NCI-H187 treated with DMSO at 0.1 percent for 48 hours (cell line): ENCODE measurements at regions not wholly inside any gene's neighbourhood (a gene's known extent, or its start where the extent isn't known, plus 50 kb on each side); places are given as distances from the start of the nearest gene placed in this dataset.
A peak's percentile ranks its signal among the peaks of the same experiment; 100 is the strongest.

Experiments
- DNase-seq: peaks from one replicate; lab custom pipeline; 2025; lab: John Stamatoyannopoulos, UW

DNA sequence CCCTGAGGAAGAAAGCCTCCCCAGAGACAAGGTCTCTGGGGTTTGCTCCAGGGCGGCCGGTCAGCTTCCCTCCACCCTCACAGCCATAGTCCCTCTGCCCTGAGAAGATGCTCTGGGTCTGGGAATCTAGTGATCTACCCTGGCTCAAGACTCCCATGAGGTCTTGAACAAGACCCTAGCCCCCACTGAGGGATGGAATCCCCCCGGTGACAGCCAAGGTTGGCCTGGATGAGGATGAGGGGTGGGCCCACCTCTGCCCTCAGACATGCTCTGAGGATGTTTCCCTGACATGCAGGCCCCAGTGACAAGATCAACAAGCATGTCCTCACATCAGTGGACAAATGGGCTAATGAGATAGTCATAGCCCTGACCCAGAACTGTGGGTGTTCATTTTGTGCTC is 138.6 kb downstream of the C5orf15 start:
- DNase-seq, result no peak

DNA sequence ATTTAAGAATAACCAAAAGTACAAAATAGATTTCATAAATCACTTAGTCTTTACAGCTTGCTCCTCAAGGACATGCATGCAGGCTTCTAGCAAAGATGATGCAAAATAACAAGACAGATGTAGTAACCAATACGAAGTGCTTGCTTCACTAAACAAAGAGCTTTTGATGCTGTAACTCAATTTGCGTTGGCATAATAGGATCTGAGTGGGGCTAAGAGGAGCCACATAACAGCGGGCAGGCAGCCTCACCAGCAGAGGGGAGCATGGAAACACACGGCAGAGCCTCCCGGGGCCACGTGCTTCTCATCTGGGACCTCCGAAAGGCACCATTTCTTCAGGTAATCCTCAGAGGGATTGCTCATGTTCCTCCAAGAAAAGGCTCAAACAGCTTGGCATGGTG is 139.7 kb downstream of the C5orf15 start:
- no peak for DNase-seq

DNA sequence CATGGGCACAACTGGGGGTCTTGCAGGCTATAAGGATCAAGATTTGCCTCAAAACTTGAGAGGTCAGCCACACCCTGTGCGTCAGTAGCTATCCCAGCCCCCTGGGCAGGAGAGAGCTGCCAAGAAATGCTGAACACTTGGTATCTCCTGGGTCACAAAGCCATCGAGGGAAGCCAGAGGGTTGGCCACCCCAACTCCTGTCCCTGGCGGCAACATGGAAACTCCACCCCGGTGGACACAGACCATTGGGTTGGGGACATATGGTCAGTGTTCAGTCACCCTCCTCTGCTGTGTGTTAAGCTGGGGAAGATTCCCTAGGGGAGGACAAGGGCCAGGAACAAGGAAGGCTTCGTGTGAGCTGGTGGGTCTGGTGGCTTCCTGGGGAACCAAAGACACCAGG is 140.6 kb downstream of the C5orf15 start:
- no peak for DNase-seq

DNA sequence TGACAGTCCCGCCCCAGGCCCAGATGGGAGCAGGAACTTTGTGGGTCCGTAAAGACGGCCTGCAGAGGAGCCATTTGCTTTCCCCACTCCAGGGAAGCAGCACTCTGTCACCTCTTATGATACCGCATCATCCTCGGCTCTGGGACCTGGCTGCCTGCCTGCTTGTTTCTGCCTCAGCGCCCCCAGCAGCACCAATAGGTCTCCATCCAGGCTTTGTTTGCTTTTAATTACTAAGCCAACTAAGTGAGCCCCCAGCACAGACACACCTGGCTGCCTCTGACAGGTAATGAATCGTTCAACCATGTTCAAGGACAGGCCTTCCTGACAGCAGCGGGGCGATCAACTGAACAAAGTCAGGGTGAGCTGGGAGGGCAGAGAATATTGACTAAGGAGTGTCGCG is 141.4 kb downstream of the C5orf15 start:
- peak; percentile 80 for DNase-seq

DNA sequence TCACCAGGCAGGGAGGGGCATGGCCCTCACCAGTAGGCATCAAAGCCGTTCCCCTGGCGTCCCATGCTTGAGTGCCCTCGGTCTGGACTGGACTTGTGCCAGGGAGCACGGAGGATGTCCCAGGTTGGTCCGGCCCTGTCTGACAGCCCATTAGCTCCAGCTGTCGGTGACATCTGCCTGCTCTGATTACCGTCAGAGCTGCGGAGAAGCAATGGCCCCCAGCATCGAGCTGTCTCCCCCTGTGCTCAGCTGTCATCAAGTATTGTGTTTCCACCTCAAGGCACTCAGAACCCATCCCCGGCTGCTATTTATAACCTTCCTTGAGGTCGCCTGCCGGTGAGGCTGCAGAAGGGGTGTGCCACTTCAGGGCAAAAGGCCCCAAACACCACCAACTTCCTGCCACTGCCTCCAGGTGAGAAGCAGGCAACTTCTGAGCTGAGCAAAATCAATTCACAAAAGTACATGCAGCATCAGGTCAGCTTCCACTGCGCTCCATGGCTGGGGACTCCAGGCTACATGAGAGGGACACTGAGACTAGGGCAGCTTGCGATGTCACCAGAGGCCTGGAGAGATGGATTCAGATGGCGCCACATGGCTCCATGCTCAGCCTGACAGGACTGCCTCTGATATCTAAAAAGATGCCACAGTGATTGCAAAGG is 142.7 kb downstream of the C5orf15 start:
- peak; percentile 49 for DNase-seq

DNA sequence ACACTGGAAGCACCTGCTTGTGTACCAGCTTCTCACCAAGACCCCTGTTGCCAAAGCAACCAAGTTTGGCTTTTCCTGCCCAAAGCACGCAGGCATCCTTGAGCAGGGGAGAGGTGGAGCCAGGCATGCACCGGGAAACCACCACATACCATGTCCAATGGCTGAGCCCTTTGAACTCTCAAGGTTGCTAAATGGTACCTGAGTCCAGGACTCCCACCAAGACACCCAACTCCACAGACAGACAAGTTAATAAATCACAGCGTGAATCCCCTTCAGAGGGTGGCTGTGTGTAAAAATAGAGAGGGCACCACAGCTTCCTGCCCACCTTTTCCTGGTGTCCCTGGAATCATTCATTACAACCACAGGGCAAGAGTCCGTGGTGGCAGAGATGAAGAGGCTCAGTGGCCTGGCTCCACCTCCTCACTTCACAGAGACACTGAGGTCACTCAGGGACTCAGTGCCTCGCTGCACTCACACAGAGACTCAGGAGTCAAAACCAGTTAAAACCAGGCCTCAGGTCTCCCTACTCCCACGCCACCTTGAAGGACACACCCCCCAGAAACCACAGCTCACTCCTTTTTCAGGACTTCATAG is 143.7 kb downstream of the C5orf15 start:
- no peak for DNase-seq

DNA sequence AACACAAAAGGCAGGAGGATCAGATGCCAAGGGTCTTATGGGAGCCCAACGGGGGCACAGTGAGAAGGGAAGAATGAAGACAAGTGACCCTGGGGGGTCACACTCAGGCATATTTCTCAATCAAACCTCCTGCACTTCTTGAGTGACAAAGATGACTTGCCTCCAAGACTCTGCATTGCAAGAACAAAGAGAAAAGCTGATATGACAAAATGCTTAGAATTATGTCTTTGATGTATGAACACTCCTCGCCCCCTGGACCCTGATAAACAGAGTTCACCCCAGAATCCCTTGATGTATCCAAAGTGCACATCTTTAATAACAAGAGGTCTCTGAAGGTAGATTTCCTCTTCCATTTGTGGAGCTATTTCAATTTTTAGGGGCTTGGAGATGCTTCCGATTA is 146.5 kb downstream of the C5orf15 start:
- DNase-seq, result no peak

DNA sequence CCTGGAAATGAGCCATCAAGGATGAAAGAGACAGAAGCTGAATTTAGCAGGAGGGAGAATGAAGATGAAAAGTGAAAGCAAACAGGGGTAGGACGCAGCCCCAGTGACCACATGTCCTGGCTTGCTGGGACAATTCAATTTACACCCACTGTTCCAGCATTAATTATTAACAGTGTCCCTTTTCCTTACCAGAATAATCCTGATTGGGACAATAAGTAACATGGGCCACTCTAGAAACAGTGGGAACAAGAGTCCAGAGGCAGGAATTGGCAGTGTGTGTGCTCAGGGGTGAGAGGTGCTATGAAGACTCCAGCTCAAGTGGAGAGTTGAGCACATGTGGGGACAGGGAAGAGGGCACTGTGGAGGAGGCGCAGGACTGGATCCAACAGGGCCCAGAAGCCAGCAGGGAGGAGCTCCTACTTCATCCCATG is 147.1 kb downstream of the C5orf15 start:
- DNase-seq, result no peak

DNA sequence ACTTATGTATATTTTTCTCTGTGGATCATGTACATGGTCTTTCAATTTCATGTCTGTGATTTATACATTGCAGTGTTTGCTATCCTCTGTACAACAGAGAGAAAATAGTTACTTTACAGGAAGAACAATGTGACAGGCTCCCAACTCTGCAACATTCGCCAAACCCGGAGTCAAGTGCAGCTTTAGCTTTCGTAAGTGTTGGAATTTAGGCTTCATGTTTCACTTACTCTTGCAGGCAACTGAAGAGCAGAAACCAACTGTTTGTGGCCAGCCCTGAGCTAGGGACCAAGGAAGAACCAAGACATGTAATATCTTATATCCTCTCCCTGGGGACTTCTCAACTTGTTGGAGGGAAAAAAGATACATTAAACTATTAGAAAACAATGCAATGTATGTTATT is 147.9 kb downstream of the C5orf15 start:
- no peak for DNase-seq

DNA sequence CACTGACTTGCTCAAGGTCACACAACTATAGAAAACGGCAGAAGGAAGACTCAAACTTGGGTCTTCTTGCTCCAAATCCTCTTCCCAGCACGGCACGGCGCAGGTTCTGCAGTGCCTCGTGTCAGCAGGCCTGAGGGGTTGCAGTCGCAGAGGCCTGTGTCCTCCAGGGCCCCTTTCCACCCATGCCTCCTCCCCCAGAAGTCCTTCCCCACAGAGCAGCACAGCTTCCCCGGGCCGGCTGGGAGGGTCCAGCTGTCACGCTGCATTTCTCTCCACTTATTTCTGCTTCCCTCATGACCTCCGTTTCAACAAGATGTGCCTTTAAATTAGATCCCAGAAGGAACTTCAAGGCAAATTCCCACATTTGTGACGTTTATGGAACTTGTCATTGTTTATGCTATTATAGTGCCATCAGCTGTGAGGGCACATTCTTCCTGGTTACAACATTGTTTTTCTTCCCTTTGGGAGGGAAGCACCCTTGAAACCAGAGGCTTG is 148.4 kb downstream of the C5orf15 start:
- no peak for DNase-seq

DNA sequence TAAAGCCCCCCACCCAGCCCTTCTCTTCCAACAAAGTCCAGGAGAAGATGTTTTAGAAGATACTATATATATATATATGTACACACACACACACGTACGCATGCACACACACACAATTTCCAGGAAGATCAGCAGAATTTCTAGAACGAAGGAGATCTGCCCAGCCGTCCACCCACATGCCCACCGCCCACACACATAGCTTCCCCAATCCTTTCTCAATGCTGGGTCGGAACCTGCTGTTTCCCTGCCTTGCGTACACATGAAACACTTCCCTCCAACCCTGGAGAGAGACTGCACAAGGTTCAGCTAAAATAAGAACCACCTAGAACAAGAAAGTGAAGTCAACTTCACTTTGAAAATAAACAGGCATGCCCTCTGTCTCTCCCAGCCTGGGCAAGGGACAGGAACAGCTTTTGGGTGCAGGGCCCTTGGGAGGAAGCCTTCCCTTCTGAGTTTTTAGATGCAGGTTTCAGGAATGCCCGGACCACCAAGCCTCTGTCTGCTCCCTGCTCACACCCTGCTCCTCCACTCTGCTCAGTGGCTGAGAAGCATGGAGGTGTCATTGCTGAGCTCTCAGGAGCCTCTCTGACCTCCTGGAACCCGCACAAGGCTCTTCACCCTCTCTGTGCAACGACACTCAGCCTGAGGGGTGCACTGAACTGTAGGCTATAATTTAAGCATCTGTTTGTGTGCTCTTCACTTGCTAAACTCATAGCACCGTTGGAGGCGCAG is 149.4 kb downstream of the C5orf15 start:
- no peak for DNase-seq

DNA sequence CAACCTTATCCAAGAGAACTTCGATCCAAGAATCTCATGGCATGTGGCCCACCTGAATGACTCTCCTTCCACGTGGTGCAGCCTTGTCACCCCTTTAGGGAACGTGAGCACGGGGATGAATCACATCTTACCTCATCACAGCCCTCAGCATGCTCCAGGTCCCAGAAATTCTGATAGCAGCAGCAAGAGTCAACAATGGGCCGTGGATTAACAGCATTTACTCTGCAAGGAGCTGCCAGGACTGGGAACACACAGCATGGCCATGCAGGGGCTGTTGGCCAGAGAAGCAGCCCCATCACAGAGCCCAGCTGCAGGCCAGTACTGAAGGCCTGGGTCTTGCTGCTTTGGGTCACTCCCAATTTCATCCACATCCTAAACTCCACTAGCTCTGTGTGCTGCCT is 150.4 kb downstream of the C5orf15 start:
- DNase-seq, result no peak

DNA sequence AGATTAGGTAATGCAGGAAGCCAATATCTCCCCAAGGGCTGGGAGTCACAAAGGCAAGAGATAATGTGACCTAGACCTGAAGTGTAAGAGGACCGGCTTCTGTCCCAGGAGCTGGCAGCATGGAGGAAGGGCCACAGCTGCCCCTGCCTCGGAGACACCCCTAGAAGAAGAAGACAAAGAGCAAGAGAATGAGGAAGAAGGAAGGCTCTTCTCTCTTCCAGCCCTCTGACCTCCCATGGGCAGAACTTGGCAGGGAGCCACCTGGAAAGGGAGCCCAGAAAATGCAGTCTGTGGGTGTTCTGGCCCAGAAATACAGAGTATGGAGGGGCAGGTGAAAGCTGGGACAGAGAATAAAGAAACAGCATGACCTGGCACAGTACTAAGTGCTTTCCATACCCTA is 151.0 kb downstream of the C5orf15 start:
- DNase-seq, result no peak

DNA sequence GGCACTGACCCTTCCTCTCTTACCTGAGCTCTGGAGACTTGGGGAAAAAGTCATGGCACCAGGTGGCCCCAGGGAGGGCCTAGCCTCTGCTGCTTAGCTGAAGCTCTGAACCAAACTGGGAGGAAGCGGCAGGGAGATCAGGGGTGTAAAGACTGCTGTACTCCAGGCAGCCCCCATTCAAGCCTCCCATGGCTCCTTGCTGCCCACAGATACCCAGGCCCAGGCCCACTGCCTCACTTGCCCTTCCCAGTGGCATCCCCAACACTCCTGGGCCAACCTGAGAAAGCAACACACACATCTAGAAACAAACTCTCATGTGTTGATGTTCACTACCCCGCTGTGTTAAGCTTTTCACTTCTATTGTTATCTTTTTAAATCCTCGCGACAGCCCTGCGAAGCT is 151.6 kb downstream of the C5orf15 start:
- no peak for DNase-seq

DNA sequence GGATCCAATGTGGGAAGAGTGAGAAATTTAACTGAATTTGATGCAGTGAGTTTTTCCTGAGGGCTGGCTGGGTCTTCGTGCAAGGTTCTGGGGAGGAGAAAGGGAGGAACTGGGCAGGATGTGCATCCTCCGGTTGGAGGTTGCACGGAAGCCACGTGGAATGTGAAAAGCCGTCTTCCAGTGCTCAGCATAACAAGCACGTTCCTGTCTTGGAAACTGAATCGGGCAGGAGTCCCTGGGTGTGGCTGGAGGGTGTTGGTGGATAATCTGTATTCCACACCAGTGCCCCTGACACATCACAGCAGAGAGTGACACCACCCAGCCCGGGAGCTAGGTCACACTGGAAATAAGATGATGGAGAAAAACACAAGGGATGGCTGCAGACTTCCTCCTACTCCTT is 154.3 kb downstream of the C5orf15 start:
- no peak for DNase-seq

DNA sequence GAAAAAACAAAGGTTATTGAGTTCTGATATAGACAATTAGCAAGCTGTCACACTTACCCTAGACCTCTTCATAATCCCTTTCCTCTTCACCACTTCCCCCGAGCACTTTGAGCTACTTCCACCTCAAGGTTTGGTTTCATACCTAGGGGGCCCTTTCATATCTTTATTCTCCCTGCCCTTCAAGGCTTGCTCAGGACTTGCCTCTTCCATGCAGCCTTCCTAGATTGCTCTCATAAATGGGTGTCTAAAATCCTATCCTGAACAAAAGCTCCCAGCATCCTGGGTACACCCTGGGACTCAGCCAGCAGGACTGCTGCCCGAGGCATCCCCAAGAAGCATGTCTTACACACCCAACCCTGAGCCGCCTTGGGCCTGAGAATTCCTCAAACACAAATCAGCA is 157.3 kb downstream of the C5orf15 start:
- no peak for DNase-seq

DNA sequence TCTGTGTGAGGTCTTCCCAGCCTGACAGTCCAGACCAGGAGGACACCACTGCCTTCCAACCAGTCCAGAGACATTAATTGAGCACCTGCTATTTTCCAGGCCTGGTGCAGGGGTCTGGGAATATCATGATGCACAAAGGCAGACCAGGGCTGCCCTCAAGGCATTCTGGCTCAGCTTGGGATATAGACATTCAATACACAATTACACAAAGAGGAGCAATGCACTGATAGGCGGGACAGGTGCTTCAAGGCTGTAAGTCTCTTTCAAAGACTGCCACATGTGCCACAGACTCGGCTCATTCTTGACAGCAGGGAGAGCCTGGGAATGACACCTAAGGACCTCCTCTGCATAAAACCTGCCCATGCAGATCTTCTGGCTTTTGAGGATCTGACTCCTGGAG is 158.6 kb downstream of the C5orf15 start:
- DNase-seq, result no peak

DNA sequence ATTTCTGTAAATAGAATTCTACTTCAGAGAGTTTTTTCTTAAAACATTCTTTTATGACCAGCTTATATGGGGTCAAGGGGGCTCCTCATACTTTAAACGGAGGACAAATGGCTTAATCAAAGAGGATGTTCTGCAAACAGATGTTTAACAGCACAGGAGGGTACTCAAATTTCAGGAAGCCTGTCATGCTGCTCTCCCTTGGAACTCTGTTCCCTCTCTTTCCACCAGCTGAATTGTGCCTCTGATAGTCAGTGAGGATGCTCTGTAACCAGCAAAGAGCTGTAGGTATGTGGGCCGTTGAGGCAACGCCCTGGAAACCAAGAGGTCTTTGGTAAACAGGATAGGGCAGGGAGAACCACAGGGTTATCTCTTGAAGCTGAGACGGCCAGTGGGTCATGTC is 161.1 kb downstream of the C5orf15 start:
- DNase-seq, result no peak

DNA sequence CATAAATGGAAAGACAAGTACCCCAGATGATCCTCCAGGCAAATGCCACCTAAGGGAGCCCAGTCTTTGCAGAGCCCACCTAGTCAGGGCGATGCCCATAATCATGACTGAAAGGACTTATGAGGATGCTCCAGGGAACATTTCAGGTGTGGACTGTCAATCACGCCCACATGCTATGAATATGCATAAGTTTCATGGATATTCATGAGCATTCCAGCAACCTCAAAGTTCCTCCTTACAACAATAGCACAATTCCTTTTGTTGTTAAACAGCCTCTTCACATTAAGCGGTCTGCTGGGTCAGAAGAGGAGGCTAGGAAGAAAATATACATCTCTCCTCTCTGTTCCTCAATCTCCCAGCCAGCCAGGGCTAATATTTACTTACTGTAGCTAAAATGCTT is 161.6 kb downstream of the C5orf15 start:
- peak; percentile 77 for DNase-seq

DNA sequence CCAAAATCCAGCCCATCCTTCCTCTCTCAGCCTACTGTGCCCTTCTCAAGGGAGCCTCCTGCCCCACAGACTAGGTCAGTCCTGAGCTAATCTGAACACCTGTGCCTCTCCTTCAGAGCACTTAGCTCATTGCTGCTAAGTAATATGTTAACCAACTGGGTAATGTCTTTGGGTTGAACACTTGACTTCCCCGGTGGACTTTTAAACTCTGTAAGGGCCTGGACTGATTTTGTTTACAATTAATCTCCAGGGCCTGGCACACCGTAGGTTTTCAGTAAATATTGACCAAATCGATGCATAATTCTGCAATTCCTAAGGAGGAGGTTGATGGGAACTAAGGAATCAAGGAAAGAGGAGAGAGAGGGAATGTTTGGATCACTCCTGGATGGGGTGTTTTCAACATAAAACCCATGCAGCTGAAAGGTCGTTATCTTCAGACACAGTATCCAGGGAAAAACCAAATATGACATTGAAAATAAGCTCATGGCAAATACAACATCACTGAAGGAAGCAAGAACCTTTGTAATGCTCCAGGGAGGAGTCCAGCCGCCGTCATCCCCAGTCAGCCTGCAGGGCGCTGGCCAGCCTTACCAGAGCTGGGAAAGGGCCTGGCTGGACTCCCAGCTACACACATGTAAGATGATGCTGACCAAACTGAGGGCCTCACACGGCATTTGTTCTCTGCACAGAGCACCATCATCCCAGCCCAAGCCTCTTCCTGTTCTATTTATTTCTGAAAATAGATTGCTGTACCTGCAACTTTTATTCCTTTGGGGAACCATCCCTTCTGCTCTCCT is 166.3 kb downstream of the C5orf15 start:
- DNase-seq, result no peak

DNA sequence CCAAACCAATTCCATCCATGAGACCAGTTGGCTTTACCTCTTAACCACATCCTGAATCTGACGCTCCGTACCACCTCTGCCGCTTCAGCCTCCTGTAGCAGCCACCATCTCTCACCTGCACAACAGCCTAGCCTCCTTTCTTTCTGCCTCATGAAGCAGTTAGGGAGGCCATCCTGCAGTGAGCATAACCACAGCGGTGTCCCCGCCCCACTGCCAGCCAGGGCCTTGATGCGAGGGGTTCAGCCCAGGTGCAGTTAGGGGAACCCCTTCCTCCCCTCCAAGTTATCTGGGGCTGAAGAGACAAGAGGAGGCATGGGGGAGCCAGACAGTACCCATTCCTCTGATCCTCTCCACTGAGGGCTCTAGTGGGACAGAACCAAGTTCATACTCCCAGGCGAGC is 167.0 kb downstream of the C5orf15 start:
- DNase-seq, result no peak

DNA sequence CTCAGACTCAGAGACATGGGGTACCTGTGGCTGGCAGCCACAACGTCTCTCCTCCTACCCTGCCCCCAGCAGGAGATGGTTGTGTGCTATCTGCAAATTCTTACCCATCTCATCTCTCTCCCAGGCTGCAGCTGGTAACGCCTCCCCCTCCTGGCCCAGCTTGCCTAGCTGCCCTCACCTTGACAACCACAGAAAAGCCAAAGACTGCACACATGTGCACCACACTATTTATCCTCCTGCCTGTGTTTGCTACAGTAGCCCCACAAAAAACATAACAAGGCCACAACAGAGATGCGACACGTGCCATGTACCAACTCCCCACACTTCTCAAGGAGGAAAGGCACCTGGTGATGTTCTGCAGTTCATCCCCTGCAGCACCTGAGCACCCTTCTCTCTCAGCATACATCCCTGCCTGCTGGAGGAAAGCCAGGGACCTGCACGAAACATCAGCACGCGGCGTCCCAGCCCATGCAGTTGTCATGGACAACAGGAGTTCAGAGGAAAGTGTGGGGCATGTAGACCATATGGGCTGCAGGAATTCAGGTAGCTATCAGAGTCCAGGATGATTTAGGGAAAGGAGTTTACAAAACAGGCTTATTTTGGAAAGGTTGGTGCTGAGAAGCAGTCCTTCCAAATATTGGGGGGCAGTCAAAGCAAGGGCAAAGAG is 168.7 kb downstream of the C5orf15 start:
- no peak for DNase-seq
